Right atrium auricular region (tissue), 2 donors: ENCODE measurements at regions not wholly inside any gene's neighbourhood (a gene's known extent, or its start where the extent isn't known, plus 50 kb on each side); places are given as distances from the start of the nearest gene placed in this dataset.

ENCODE experiments used
- DNase-seq: peaks from one replicate; pipeline ENCODE4 v3.0.0-alpha.2; 2019; ENCODE audit warnings: low spot score
- H3K27ac ChIP-seq, 2 donors: fragments of 200-600 bp; sonication (generic); 1 replicate in 1 of 2; 2 replicates in 1 of 2; pipeline ENCODE4 v1.5.1; 2016 to 2019
- H3K27me3 ChIP-seq, 2 donors: fragments of 200-600 bp; sonication (generic); one replicate each; pipeline versions ENCODE4 v1.5.1 to v1.6.0; 2017 to 2019
- H3K36me3 ChIP-seq: fragments of 200-600 bp; sonication (generic); one replicate; pipeline ENCODE4 v1.5.1; 2016
- H3K4me1 ChIP-seq, 2 donors: fragments of 200-600 bp; sonication (generic); one replicate each; pipeline versions ENCODE4 v1.5.1 to v1.6.0; 2017 to 2019
- H3K4me3 ChIP-seq, 2 donors: fragments of 200-600 bp; sonication (generic); 1 replicate in 1 of 2; 2 replicates in 1 of 2; pipeline ENCODE4 v1.5.1; 2017 to 2019; ENCODE audit warnings: mild to moderate bottlenecking in 1 of 2, moderate library complexity in 1 of 2
- H3K9me3 ChIP-seq, 2 donors: fragments of 200-600 bp; sonication (generic); one replicate each; pipeline ENCODE4 v1.5.1; 2019
- TF ChIP-seq, protein P1 (sequence below), 2 donors: fragments of 200-600 bp; sonication (generic); IDR thresholded peaks; one replicate each; pipeline ENCODE4 v1.5.1; 2019; ENCODE audit warnings: antibody characterized with exemption in 2 of 2

DNA sequence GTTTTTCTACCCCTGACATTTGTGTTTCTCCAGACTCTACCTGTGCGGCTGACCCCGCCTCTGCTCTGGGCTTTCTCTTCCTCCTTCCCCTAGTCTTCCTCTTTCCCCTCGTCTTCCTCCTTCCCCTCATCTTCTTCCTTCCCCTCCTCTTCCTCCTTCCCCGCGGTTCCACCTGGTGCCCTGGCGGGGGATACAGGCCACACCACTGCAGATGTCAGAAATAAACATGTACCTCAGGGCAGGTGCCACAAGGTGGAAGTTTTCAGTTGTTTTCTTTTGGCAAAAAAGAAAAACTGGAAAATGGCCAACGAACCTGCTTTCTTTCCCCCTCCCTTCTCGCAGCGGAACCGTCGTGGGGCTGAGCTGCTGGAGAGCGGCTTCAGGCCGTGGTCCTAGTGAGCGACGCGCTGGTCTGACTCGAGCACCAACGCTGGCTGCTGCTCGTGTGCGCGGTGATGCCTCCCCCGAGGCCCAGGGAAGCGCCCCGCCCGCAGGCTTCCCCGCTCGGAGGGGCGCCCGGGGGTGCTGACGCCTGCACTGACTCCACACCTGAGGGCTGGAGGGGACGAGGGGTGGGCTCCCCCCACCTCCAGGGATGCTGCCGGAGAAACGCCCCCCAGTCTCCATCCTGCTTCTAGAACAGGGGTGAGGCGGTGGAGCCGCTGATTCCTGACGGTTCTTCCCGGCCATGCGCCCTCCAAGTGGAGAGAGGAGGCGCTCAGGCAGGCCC lies 83.7 kb upstream of the ZNF516 start:
- Histone ChIP-seq H3K4me1 (no peaks in the 10 kb centered on the region), H3K36me3 (no peaks in the 10 kb centered on the region), H3K27me3 (no peaks in the 10 kb centered on the region), H3K9me3 (no peaks in the 10 kb centered on the region), H3K27ac (no peak overlapping the region), H3K4me3 (no peak overlapping the region)
- DNase-seq: no peak
- TF ChIP-seq, protein P1, sequence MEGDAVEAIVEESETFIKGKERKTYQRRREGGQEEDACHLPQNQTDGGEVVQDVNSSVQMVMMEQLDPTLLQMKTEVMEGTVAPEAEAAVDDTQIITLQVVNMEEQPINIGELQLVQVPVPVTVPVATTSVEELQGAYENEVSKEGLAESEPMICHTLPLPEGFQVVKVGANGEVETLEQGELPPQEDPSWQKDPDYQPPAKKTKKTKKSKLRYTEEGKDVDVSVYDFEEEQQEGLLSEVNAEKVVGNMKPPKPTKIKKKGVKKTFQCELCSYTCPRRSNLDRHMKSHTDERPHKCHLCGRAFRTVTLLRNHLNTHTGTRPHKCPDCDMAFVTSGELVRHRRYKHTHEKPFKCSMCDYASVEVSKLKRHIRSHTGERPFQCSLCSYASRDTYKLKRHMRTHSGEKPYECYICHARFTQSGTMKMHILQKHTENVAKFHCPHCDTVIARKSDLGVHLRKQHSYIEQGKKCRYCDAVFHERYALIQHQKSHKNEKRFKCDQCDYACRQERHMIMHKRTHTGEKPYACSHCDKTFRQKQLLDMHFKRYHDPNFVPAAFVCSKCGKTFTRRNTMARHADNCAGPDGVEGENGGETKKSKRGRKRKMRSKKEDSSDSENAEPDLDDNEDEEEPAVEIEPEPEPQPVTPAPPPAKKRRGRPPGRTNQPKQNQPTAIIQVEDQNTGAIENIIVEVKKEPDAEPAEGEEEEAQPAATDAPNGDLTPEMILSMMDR (IDR thresholded peaks at IDR 0.05): no peak

- no peak for DNase-seq
- H3K4me1 ChIP-seq: no peaks in the 10 kb centered on the region
- H3K36me3 ChIP-seq: no peaks in the 10 kb centered on the region
- no peaks in the 10 kb centered on the region for H3K9me3 ChIP-seq
- no peaks in the 10 kb centered on the region for H3K27me3 ChIP-seq
- TF ChIP-seq, protein P1 (IDR thresholded peaks at IDR 0.05): no peak
- H3K27ac ChIP-seq: no peak overlapping the region
- no peak overlapping the region for H3K4me3 ChIP-seq
Observed at GRCh38 chr18:76573325-76574025, 78.4 kb upstream of the ZNF516 start.

GRCh38 chr18:76572518-76573247 lies 77.6 kb upstream of the ZNF516 start:
- Histone ChIP-seq H3K9me3 (no peaks in the 10 kb centered on the region), H3K4me3 (no peak overlapping the region), H3K27me3 (no peaks in the 10 kb centered on the region), H3K36me3 (no peaks in the 10 kb centered on the region), H3K27ac (no peak overlapping the region), H3K4me1 (no peaks in the 10 kb centered on the region)
- DNase-seq: no peak
- TF ChIP-seq, protein P1 (IDR thresholded peaks at IDR 0.05): no peak

DNA sequence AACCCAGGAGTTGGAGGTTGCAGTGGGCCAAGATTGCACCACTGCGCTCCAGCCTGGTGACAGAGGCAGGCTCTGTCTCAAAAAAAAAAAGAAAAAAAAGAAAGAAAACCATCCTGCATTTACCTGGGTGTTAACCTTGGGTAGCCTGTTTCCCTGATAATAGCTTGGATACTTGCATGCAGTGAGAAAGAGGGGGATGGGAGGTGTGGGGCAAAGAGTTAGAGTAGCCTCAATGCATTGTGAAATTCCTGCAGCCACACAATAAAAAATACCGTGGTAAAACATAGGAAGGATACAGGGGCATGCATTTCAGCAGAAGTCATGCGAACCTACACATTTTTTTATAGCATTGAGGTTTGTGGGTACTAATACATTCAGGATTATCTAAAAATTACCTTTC lies 76.6 kb upstream of the ZNF516 start:
- Histone ChIP-seq H3K36me3 (no peaks in the 10 kb centered on the region), H3K27me3 (no peaks in the 10 kb centered on the region), H3K27ac (no peak overlapping the region), H3K9me3 (no peaks in the 10 kb centered on the region), H3K4me1 (no peaks in the 10 kb centered on the region), H3K4me3 (no peak overlapping the region)
- no peak for DNase-seq
- TF ChIP-seq, protein P1 (IDR thresholded peaks at IDR 0.05): no peak

GRCh38 chr18:76570856-76571255 lies 75.8 kb upstream of the ZNF516 start:
- Histone ChIP-seq H3K36me3 (no peaks in the 10 kb centered on the region), H3K9me3 (no peaks in the 10 kb centered on the region), H3K4me1 (no peaks in the 10 kb centered on the region), H3K27ac (no peak overlapping the region), H3K27me3 (no peaks in the 10 kb centered on the region), H3K4me3 (no peak overlapping the region)
- TF ChIP-seq, protein P1 (IDR thresholded peaks at IDR 0.05): no peak
- no peak for DNase-seq
